GM21528 (cell line): ENCODE measurements at regions not wholly inside any gene's neighbourhood (a gene's known extent, or its start where the extent isn't known, plus 50 kb on each side); places are given as distances from the start of the nearest gene placed in this dataset.

Experiments used
- ATAC-seq: cut with Tn5 transposase; IDR thresholded peaks from one replicate; pipeline ENCODE4 v1.9.1; 2021; ENCODE audit warnings: mild to moderate bottlenecking, moderate library complexity; ENCODE audit not compliant: unreplicated experiment, low FRiP score

DNA sequence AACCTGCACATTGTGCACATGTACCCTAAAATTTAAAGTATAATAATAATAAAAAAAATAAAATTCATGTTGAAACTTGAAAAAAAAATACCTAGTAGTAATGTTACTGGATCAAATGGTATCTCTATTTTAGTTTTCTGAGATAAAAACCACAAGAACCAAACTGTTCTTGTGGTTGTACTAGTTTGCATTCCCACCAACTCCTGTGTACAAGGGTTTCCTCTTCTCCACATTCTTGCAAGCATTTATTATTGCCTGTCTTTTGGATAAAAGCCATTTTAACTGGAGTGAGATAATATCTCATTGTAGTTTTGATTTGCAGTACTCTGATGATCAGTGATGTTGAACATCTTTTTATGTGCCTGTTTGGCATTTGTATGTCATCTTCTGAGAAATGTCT lies 177.7 kb downstream of the KIF20B start:
- ATAC-seq: no peak

DNA sequence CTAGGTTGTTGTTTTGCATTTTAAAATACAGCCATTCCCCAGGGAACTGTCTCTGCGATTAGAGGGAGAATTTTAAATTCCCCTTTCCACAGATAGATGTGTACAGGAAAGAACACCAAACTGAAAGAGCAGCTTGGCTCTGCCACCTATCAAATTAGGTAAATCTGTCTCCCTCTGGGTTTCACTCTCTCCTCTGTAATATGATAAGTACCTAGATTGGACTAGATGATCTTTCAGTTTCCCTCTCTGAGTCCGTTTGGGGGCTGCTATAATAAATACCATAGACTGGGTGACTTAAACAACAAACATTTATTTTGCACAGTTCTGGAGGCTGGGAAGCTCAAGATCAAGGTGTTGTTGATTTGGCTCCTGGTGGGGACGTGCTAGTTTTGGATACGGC lies 186.0 kb downstream of the KIF20B start:
- ATAC-seq: peak; percentile 62

DNA sequence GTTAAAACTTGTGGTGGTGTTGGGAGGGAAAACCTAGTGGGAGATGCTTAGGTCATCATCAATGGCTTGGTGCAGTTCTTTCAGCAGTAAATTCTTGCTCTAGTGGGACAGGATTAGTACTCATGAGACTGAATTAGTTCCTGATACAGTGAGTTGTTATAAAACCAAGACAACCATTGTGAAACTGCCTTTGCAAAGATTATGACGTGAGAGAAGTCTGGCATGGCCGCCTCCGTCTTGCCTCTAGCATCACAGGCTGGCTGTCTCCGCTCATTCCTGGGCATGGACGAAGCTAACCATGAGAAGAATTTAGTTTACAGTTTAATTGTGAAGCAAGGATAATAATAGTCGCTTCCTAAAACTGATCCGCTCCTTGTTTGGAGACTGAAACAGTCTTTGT lies 186.4 kb downstream of the KIF20B start:
- peak; percentile 64 for ATAC-seq

DNA sequence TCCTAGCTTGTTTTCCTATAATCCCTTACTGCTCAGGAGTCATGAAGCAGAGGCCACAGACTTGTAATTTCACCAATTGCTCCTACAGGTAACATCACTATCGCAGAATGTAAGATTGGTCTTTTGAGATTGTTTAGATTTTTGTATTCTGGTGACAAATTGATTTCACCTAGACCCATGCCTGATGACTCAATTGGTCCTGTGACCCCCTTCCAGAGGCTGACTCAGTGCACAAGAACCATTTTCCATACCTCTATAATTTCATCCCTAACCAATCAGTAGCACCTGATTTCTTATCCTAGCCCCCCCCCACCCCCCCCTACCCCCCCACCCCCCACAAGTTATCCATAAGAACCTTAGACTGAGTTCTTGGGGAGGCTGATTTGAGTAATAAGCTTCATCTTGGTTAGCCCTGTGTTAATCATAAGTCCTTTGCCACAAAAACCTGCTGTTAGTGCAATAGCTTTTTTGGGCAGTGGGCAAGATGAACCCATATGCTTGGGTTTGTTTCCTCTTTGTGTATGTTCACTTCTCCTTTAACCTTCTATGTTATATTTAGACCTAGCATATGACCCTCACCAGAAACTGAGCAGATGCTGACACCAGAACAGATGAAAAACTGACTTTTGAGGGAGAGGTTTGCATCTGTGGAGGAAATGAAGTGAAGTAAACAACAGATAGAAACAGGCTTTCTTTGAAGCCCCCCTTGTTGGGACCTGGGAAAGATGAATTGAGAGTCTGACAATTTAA lies 187.1 kb downstream of the KIF20B start:
- ATAC-seq: peak; percentile 54

DNA sequence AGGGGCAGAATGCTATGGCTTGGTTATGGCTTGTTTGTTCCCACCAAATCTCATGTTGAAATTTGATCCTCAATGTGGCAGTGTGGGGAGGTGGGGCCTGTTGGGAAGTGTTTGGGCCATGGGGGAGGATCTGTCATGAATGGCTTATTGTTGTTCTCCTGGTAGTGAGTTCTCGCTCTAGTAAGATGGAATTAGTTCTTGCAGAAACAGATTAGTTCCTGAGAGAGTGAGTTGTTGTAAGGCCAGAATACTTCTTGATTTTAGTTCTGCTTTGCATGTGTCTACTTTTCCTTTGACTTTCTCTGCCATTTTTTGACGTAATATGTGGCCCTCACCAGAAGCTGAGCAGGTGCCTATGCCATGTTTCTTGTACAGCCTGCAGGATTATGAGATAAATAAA lies 188.2 kb downstream of the KIF20B start:
- no peak for ATAC-seq

DNA sequence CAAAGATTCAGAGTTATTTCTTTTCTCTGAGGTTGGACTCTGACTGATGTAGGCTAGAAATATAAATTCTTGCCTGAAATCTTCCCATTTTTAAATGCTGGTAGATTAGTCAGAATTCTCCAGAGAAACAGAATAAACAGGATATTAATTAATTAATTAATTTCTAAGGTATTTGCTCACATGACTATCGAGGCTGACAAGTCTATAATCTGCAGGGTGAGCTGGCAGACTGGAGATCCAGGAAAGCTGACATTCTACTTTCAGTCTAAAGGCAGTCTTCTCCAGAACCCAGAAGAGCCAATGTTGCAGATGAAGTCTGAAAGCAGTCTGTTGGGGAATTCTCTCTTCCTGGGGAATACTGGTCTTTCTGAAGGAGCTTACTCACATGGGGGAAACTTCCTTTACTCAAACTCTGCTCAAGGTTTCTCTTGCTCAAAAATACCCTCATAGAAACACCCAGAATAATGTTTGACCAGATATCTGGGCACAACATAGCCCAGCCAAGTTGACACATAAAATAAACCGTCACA lies 189.7 kb downstream of the KIF20B start:
- no peak for ATAC-seq

DNA sequence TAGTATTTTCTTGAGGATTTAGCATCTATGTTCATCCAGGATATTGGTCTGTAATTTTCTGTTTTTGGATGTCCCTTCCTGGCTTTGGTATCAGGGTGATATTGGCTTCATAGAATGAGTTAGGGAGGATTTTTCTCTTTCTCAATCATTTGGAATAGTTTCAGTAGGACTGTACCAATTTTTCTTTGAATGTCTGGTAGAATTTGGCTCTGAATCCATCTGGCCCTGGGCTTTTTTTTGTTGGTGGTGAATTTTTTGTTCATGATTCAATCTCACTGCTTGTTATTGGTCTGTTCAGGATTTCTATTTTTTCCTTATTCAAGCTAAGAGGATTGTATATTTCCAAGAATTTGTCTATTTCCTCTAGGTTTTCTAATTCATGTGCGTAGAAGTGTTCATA lies 192.7 kb downstream of the KIF20B start:
- ATAC-seq: no peak

DNA sequence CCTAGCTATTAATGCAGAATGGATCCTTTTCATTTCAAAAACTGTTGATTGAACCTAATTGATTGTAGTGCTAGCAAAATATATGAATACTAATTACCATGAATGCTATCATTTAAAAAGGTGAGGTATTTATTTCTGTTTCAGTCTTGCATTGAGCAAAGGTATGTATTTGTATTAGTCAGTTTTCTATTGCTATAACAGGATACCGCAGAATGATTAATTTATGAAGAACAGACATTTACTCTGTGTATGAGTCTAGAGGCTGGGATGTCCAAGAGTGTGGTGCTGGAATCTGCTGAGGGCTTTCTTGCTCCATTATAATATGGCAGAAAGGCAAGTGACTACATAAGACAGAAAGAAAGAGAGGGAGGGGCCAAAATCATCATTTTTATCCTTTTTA lies 199.2 kb downstream of the KIF20B start:
- ATAC-seq: no peak

DNA sequence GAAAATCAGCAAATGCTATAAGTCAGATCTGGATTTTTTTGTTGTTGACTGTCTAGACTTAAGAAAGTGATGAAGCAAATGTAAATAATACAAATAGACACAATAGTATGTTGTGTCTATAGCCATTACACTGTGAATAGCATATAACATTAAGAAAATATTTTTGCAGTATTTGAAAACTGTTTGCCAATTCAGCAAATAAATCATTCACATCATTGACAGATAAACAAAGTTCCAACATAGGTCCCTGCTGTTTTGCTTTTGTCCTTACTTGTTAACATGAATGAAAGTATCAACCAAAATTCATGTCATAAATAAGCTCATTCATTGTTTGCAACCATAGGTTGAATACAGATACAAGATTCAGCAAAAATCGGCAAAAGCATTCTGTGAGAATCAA lies 200.5 kb downstream of the KIF20B start:
- no peak for ATAC-seq

DNA sequence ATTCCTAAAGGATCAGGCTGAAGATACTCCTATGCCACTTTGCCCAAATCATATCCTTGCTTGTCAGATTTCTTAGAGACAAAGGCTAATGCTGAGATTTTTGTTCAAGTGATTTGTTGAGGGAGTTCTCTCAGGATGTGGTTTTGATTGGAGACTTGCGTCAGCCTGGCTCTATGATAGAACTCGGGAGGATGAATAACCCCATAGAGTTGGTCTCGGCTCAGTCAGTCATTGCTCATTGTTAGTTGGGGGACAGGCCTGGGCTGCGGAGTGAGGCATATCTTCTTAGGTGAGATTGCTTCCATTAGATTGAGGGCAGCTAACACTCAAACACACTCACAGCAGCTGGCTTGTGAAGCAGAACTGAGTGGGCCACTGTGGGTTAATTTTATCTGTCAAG lies 203.4 kb downstream of the KIF20B start:
- ATAC-seq: no peak

DNA sequence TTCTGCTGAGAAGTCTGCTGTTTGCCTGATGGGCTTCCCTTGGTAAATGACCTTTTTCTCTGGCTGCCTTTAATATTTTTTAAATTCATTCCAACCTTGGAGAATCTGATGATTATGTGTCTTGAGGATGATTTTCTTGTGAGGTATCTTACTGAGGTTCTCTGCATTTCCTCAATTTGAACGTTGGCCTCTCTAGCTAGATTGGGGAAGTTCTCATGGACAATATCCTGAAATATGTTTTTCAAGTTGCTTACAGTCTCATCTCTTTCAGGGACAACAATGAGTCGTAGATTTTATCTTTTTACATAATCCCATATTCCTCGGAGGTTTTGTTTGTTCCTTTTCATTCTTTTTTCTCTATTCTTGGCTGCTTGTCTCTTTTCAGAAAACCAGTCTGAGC lies 208.4 kb downstream of the KIF20B start:
- ATAC-seq: no peak

DNA sequence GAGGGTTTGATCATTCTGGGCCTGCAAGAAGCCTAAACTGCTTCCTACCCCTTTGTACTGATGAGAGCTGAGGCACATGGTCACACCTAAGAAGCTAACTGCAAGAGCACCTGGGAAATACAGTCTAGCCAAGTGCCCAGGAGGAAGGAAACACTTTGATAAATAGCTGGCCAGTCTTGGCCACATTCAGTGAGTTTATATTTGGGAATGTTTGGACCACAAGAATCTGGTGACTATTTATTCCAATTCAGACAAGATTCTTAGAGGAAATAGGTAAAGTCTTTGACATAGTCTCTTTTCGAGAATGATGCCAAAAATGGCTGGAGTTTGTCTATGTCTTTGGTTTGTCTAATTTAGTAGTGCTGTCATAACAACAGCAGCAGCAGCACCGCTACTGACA lies 213.6 kb downstream of the KIF20B start:
- ATAC-seq: no peak

DNA sequence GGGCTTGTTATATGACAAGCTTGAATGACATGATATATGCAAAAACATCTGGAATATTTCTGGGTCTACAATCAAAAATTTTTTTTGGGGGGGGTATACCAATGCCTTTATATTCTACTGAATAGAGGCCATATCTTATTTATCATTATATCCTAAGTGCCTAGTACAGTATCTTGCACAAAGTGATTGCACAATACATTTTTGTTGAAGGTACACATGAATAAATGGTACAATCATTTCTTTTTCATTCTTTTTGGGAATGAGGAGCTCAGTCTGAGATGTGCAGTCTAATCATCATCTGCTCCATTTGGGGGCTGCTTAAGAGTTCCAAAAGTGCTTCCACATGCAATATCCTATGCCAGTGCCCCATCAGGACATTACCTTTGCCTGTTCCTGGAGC lies 214.6 kb downstream of the KIF20B start:
- no peak for ATAC-seq

DNA sequence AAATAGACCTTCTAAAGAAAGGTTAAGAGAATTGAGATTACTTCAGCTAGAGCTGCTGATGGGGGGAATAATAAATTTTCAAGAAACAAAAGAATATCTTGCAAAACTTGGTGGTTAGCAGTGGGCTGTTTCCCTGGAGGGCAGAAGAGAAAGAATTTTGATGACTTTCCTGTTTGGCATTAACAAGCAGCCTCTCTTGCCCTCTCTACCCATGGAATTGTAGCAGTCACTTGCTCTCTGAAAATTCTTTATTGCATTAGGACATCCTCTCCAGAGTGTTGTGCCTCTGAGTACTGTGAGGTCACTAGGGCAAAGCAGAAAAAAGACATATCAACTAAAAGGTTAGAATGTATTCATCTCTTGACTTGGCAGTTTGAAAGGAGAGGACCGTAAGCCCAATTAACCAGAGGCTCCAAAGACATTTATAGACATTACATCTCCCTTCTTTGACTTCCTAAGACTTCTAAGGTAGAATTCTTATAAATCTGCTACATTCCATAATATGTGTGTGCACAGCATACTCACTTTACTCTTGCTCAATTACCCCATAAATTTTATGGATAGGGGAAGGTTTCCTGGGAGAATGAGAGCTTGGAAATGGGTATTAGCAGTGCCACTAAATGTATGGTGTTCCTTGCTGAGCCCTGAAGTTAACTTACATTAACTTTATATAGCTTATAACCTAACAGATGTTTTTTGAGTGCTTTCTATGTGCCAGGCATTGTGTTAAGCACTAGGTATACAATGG lies 215.3 kb downstream of the KIF20B start:
- ATAC-seq: no peak

DNA sequence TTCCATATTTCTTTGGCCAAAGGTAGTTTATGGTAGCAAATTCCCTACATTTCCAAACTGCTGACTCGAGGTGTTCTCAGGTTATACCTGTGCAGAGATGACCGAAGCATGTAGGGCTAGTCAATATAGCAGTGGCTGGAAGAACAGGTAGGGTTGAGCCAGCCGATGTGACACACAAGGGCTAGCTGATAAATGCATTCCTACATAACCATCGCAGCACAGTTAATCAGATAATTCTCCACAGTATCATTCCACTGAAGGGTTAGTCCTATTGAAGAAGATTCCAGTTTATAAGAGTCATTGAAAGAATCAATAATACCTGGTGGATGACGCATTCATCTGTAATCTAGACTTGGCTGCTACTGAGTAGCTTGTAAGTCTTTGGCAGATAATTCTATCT lies 220.0 kb downstream of the KIF20B start:
- no peak for ATAC-seq

DNA sequence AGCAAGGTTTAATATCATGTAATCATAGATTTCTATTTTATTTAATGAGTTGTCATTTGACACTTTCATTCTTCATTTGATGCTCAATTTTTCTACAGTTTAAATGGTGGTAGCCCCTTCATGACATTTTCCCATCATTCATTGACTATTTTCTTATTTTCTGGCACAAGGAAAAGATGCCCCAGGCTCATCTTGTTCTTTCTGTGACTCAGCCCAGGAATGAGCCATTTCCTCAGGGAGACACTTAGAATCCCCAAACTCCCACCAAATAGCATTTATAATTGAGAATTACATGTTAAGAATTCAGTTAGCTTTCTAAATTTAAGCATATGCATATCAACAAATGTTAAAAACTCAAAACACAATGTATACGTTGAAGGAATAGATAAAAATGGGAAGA lies 222.3 kb downstream of the KIF20B start:
- ATAC-seq: no peak

DNA sequence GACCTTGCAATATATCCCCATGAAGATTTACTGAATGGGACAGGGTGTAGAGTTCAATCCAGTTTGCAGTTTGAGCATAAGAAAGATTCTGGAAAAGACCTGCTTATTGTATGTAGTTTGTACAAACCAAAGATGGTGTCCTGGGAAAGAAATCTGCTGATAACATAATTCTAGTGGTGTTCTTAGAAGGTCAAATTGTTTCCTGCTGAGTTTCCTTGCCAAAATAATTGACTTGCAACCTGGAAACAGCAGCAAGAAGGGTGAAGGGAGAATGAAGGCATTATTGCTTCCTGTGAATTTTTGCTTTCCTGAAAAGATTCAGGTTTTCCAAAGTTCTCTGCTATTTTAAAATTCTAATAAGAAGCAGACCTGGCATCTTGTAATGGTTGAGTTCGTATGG lies 222.9 kb downstream of the KIF20B start:
- no peak for ATAC-seq

DNA sequence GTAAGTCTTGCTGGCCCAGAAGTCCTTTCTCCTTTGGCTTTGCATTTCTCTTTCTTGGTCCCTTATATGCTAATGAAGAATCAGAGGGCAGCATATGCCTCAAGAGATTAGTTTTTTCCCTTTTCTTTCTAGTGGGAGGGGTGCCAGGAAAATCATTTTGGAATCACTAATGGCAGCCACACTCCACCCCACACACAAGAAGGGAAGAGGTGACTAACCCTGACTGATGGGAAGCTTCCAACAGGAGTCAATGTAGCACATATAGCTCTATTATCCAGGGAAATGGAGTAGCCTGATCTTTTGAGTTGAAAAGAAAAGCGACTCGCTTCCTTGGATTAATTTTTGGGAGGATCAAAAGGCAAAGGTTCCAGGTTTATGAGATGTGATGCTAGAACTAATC lies 225.3 kb downstream of the KIF20B start:
- ATAC-seq: no peak

DNA sequence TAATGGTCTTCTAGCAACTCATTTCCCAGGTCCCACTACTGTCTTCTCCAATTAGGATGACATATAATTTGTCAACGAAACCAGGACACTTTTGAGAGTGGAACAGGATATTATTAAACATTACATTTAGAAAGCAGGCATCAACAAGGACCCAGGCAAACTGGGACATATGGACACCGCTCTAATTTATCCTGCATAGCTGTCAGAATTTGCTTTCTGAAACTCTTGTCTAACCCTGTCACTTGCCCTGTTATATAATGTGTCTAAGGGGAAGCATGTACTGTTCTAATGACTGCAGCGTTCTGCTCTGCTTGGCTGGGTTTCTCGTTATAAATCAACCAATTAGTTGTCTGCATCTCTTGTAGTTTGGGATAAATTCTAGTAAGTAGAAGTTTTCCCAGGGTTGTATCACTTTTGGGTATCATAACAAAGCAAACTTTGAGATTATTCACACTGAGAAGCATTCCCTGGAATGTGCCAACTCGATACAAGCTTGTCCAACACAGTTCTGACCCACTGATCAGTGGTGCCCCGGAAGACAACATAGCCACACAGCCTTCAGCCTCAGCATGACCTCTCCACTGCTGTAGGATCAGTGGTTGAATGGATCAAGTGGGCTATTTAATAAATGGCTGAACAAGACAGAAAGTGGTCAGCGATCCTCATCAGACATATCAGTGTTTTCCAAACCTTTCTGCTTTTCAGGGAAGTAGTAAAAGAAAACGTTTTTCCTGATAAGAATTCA lies 228.1 kb downstream of the KIF20B start:
- no peak for ATAC-seq

DNA sequence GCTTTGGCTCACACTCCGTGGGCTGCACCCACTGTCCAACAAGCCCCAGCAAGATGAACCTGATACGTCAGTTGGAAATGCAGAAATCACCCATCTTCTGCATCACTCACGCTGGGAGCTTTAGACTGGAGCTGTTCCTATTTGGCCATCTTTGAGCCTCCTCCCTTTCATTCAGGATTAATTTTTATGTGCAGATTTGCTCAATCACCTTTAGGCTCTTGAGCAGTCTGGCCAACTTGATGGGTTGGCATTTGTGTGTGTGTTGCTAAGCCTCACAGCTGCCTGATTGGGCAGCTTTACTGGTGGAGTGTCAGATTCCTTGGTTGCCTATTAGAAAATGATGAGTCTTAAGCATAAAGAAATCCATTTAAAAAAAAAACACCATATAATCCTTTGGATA lies 236.1 kb downstream of the KIF20B start:
- ATAC-seq: no peak

DNA sequence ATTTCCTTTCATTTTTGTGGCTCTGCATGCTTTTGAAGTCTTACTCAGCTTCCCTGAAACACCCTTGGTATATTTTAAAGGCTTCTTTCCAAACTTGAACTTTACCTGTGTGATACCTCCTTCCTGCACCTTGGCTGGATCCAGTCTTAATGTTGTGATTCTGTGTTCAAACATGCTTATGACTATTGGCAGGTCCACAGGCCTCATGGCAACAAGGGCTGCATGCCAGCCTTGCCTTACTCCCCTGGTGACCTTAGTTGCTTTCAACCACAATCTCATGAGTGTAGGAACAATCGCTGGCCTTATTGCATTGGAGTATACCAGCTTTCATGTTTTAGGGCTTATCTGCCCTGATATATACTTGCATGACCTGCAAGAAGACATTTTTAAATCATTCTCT lies 238.7 kb downstream of the KIF20B start:
- no peak for ATAC-seq
